HEK293 (cell line): ENCODE measurements at regions not wholly inside any gene's neighbourhood (a gene's known extent, or its start where the extent isn't known, plus 50 kb on each side); places are given as distances from the start of the nearest gene placed in this dataset.

Experiments
- CTCF ChIA-PET: fragments of 350-600 bp; formaldehyde crosslinking; extraction: SDS; loops from one replicate; lab custom pipeline; 2021; ENCODE audit warnings: antibody characterized with exemption; lab: Yijun Ruan, JAX
- POLR2A ChIA-PET: fragments of 300-600 bp; formaldehyde crosslinking; extraction: SDS; loops from one replicate; lab custom pipeline; 2020; ENCODE audit warnings: antibody characterized with exemption, inconsistent platforms; lab: Yijun Ruan, JAX
- H3K27ac ChIP-seq: fragments of 200-500 bp; sonication (Bioruptor generic); 2 replicates; pipeline ENCODE4 v1.5.1; 2014; ENCODE audit warnings: low read depth, low read length, control low read depth, inconsistent platforms; ENCODE audit errors: extremely low read depth
- H3K36me3 ChIP-seq, 2 experiments: fragments of 200-500 bp in 1 of 2; sonication (Bioruptor generic) in 1 of 2; 1 replicate in 1 of 2; 2 replicates in 1 of 2; pipeline ENCODE4 v1.5.1; 2014 to 2017; ENCODE audit warnings: inconsistent platforms in 2 of 2, low read length in 2 of 2; ENCODE audit not compliant: control insufficient read depth in 2 of 2, insufficient read depth in 1 of 2
- H3K4me1 ChIP-seq: fragments of 200-500 bp; sonication (Bioruptor generic); 2 replicates; pipeline ENCODE4 v1.5.1; 2014; ENCODE audit warnings: mild to moderate bottlenecking, low read length, inconsistent platforms; ENCODE audit not compliant: control insufficient read depth, insufficient read depth
- H3K4me3 ChIP-seq: 2 replicates; pipeline ENCODE4 v1.5.1; 2011; ENCODE audit warnings: low read depth, mild to moderate bottlenecking, control low read depth, low read length, moderate library complexity
- H3K9me3 ChIP-seq: fragments of 200-500 bp; sonication (Bioruptor generic); 2 replicates; pipeline ENCODE4 v1.5.1; 2014; ENCODE audit warnings: low read depth, low read length, inconsistent platforms; ENCODE audit not compliant: control insufficient read depth, insufficient read depth
- KLF8 ChIP-seq: fragments of 450-650 bp; formaldehyde crosslinking; IDR thresholded peaks from 2 replicates; pipeline ENCODE4 v1.5.1; 2016; ENCODE audit warnings: missing biosample characterization, missing genetic modification characterization
- TCF7L2 ChIP-seq: IDR thresholded peaks from 2 replicates; pipeline ENCODE4 v1.6.1; 2011; ENCODE audit warnings: low read depth, mild to moderate bottlenecking, inconsistent platforms, low read length, moderate library complexity, borderline replicate concordance
- ZFP37 ChIP-seq: fragments of 450-650 bp; formaldehyde crosslinking; IDR thresholded peaks from 2 replicates; pipeline ENCODE4 v1.5.1; 2016; ENCODE audit warnings: missing biosample characterization, missing genetic modification characterization
- ZNF16 ChIP-seq: fragments of 450-650 bp; formaldehyde crosslinking; IDR thresholded peaks from 2 replicates; pipeline ENCODE4 v1.5.1; 2016; ENCODE audit warnings: low read depth, missing biosample characterization, missing genetic modification characterization
- ZNF175 ChIP-seq: fragments of 450-650 bp; formaldehyde crosslinking; IDR thresholded peaks from 2 replicates; pipeline ENCODE4 v1.5.1; 2016; ENCODE audit warnings: missing biosample characterization, missing genetic modification characterization
- ZNF274 ChIP-seq, 2 experiments: fragments of 200-500 bp in 1 of 2; fragments of 450-650 bp in 1 of 2; sonication (Bioruptor generic) in 1 of 2; formaldehyde crosslinking in 1 of 2; IDR thresholded peaks; 2 replicates each; pipeline versions ENCODE4 v1.5.1 to v1.6.1; 2014 to 2016; ENCODE audit warnings: borderline replicate concordance in 1 of 2, inconsistent platforms in 1 of 2, low read length in 1 of 2, missing biosample characterization in 1 of 2, missing genetic modification characterization in 1 of 2
- ZNF302 ChIP-seq: fragments of 450-650 bp; formaldehyde crosslinking; IDR thresholded peaks from 2 replicates; pipeline ENCODE4 v1.5.1; 2016; ENCODE audit warnings: missing biosample characterization, missing genetic modification characterization, low read depth
- ZNF423 ChIP-seq: fragments of 450-650 bp; formaldehyde crosslinking; IDR thresholded peaks from 2 replicates; pipeline ENCODE4 v1.5.1; 2016; ENCODE audit warnings: missing biosample characterization, missing genetic modification characterization
- ZNF555 ChIP-seq: fragments of 450-650 bp; formaldehyde crosslinking; conservative IDR thresholded peaks from 2 replicates; pipeline ENCODE4 v1.5.1; 2017; ENCODE audit warnings: missing biosample characterization, mild to moderate bottlenecking, missing genetic modification characterization, inconsistent platforms
- ZNF626 ChIP-seq: fragments of 450-650 bp; sonication (Bioruptor Pico); formaldehyde crosslinking; IDR thresholded peaks from 2 replicates; pipeline ENCODE4 v1.5.1; 2018; ENCODE audit warnings: missing biosample characterization, missing genetic modification characterization, inconsistent platforms
- ZNF660 ChIP-seq: fragments of 450-650 bp; IDR thresholded peaks from 2 replicates; pipeline ENCODE4 v1.5.1; 2018; ENCODE audit warnings: missing biosample characterization, mild to moderate bottlenecking, missing genetic modification characterization
- ZNF701 ChIP-seq: fragments of 450-650 bp; formaldehyde crosslinking; IDR thresholded peaks from 2 replicates; pipeline ENCODE4 v1.5.1; 2016; ENCODE audit warnings: missing biosample characterization, missing genetic modification characterization
- ZNF791 ChIP-seq: fragments of 450-650 bp; formaldehyde crosslinking; IDR thresholded peaks from 2 replicates; pipeline ENCODE4 v1.5.1; 2016; ENCODE audit warnings: missing biosample characterization, missing genetic modification characterization
- TF ChIP-seq, protein P1 (sequence below): fragments of 450-650 bp; formaldehyde crosslinking; IDR thresholded peaks from 2 replicates; pipeline ENCODE4 v1.5.1; 2017; ENCODE audit warnings: missing biosample characterization, missing genetic modification characterization
- TF ChIP-seq, protein P2 (sequence below): fragments of 450-650 bp; formaldehyde crosslinking; IDR thresholded peaks from 2 replicates; pipeline ENCODE4 v1.5.1; 2016; ENCODE audit warnings: missing biosample characterization, missing genetic modification characterization
- TF ChIP-seq, protein P3 (sequence below): fragments of 450-650 bp; formaldehyde crosslinking; IDR thresholded peaks from 2 replicates; pipeline ENCODE4 v1.5.1; 2016; ENCODE audit warnings: missing biosample characterization, missing genetic modification characterization
- TF ChIP-seq, protein P4 (sequence below): fragments of 450-650 bp; formaldehyde crosslinking; IDR thresholded peaks from 2 replicates; pipeline ENCODE4 v1.5.1; 2016; ENCODE audit warnings: missing biosample characterization, missing genetic modification characterization
- TF ChIP-seq, protein P5 (sequence below): fragments of 450-650 bp; formaldehyde crosslinking; IDR thresholded peaks from 2 replicates; pipeline ENCODE4 v1.5.1; 2016; ENCODE audit warnings: missing biosample characterization, missing genetic modification characterization
- TF ChIP-seq, protein P6 (sequence below): fragments of 450-650 bp; formaldehyde crosslinking; IDR thresholded peaks from 2 replicates; pipeline ENCODE4 v1.5.1; 2016; ENCODE audit warnings: missing biosample characterization, missing genetic modification characterization

DNA sequence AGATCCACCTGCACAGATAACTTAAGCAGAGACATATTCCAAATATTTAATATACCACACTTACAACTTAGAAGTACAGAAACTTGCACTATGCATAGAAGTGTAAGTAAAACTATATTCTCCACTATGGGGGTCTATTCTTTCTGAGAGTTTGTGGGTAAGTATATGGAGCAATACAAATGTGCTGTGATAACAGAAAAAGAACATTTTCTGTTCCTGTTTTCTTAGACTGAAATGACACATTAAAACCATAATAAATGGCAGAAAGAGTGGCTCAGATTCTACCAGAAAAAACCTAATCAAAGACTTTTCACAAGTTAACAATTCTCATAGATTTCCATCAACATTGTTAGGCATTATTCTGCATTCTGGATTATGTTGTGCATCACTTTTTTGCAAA lies 96.6 kb upstream of the WNT7A start:
- no peaks in the 10 kb centered on the region for H3K9me3 ChIP-seq
- no peaks in the 10 kb centered on the region for H3K36me3 ChIP-seq
- TF ChIP-seq TCF7L2 (no peak), ZNF555 (no peak), ZNF660 (tag by site-specific recombination) (no peak), ZNF791 (tag by site-specific recombination) (no peak), KLF8 (tag by site-specific recombination) (no peak), ZNF423 (tag by site-specific recombination) (no peak), ZNF274 (IDR thresholded peaks at IDR 0.05; ENCODE audit: low read length) (no peak), ZNF274 (tag by site-specific recombination; IDR thresholded peaks at IDR 0.05; ENCODE audit: borderline replicate concordance) (no peak), ZNF626 (tag by site-specific recombination) (no peak), ZNF16 (tag by site-specific recombination) (no peak), ZNF701 (tag by site-specific recombination) (no peak), ZNF175 (tag by site-specific recombination) (no peak), ZFP37 (tag by site-specific recombination) (no peak), ZNF302 (tag by site-specific recombination) (no peak)
- TF ChIP-seq, protein P1, sequence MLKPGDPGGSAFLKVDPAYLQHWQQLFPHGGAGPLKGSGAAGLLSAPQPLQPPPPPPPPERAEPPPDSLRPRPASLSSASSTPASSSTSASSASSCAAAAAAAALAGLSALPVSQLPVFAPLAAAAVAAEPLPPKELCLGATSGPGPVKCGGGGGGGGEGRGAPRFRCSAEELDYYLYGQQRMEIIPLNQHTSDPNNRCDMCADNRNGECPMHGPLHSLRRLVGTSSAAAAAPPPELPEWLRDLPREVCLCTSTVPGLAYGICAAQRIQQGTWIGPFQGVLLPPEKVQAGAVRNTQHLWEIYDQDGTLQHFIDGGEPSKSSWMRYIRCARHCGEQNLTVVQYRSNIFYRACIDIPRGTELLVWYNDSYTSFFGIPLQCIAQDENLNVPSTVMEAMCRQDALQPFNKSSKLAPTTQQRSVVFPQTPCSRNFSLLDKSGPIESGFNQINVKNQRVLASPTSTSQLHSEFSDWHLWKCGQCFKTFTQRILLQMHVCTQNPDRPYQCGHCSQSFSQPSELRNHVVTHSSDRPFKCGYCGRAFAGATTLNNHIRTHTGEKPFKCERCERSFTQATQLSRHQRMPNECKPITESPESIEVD (tag by site-specific recombination) = no peak
- TF ChIP-seq, protein P2, sequence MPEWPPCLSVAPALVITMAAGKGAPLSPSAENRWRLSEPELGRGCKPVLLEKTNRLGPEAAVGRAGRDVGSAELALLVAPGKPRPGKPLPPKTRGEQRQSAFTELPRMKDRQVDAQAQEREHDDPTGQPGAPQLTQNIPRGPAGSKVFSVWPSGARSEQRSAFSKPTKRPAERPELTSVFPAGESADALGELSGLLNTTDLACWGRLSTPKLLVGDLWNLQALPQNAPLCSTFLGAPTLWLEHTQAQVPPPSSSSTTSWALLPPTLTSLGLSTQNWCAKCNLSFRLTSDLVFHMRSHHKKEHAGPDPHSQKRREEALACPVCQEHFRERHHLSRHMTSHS (tag by site-specific recombination) = no peak
- TF ChIP-seq, protein P3, sequence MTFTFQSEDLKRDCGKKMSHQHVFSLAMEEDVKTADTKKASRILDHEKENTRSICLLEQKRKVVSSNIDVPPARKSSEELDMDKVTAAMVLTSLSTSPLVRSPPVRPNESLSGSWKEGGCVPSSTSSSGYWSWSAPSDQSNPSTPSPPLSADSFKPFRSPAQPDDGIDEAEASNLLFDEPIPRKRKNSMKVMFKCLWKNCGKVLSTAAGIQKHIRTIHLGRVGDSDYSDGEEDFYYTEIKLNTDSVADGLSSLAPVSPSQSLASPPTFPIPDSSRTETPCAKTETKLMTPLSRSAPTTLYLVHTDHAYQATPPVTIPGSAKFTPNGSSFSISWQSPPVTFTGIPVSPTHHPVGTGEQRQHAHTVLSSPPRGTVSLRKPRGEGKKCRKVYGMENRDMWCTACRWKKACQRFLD = no peak
- TF ChIP-seq, protein P4, sequence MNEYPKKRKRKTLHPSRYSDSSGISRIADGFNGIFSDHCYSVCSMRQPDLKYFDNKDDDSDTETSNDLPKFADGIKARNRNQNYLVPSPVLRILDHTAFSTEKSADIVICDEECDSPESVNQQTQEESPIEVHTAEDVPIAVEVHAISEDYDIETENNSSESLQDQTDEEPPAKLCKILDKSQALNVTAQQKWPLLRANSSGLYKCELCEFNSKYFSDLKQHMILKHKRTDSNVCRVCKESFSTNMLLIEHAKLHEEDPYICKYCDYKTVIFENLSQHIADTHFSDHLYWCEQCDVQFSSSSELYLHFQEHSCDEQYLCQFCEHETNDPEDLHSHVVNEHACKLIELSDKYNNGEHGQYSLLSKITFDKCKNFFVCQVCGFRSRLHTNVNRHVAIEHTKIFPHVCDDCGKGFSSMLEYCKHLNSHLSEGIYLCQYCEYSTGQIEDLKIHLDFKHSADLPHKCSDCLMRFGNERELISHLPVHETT (tag by site-specific recombination) = no peak
- TF ChIP-seq, protein P5, sequence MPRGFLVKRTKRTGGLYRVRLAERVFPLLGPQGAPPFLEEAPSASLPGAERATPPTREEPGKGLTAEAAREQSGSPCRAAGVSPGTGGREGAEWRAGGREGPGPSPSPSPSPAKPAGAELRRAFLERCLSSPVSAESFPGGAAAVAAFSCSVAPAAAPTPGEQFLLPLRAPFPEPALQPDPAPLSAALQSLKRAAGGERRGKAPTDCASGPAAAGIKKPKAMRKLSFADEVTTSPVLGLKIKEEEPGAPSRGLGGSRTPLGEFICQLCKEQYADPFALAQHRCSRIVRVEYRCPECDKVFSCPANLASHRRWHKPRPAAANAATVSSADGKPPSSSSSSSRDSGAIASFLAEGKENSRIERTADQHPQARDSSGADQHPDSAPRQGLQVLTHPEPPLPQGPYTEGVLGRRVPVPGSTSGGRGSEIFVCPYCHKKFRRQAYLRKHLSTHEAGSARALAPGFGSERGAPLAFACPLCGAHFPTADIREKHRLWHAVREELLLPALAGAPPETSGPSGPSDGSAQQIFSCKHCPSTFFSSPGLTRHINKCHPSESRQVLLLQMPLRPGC (tag by site-specific recombination) = no peak
- TF ChIP-seq, protein P6, sequence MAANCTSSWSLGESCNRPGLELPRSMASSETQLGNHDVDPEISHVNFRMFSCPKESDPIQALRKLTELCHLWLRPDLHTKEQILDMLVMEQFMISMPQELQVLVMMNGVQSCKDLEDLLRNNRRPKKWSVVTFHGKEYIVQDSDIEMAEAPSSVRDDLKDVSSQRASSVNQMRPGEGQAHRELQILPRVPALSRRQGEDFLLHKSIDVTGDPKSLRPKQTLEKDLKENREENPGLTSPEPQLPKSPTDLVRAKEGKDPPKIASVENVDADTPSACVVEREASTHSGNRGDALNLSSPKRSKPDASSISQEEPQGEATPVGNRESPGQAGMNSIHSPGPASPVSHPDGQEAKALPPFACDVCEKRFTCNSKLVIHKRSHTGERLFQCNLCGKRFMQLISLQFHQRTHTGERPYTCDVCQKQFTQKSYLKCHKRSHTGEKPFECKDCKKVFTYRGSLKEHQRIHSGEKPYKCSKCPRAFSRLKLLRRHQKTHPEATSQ (tag by site-specific recombination) = no peak
- TF ChIP-seq, all 188 proteins: peak for 0
- ChIA-PET POLR2A (no interaction called here), CTCF (no interaction called here)
- no peaks in the 10 kb centered on the region for H3K4me1 ChIP-seq
- H3K4me3 ChIP-seq = no peak overlapping the region
- no peak overlapping the region for H3K27ac ChIP-seq
